HEK293T (cell line): ENCODE measurements at regions not wholly inside any gene's neighbourhood (a gene's known extent, or its start where the extent isn't known, plus 50 kb on each side); places are given as distances from the start of the nearest gene placed in this dataset.
"Not testable (repeated sequence)": the region's sequence is repeated elsewhere in the genome, so short reads cannot be mapped to it uniquely, and the experiment has no call there.

Experiments
- FOXA1 ChIP-seq: fragments of 450-650 bp; IDR thresholded peaks from 2 replicates; pipeline ENCODE4 v1.6.1; 2016; ENCODE audit warnings: mild to moderate bottlenecking
- FOXK2 ChIP-seq: fragments of 450-650 bp; IDR thresholded peaks from 2 replicates; pipeline ENCODE4 v1.6.1; 2016; ENCODE audit warnings: mild to moderate bottlenecking
- FOXM1 ChIP-seq: fragments of 450-650 bp; IDR thresholded peaks from 2 replicates; pipeline ENCODE4 v1.6.1; 2017; ENCODE audit warnings: mild to moderate bottlenecking, borderline replicate concordance
- L3MBTL2 ChIP-seq: fragments of 450-650 bp; conservative IDR thresholded peaks from 2 replicates; pipeline ENCODE4 v1.6.1; 2016; ENCODE audit warnings: mild to moderate bottlenecking
- NFRKB ChIP-seq: fragments of 450-650 bp; IDR thresholded peaks from 2 replicates; pipeline ENCODE4 v1.6.1; 2016; ENCODE audit warnings: mild to moderate bottlenecking, moderate library complexity
- SP1 ChIP-seq: fragments of 450-650 bp; IDR thresholded peaks from 2 replicates; pipeline ENCODE4 v1.6.1; 2017
- SUZ12 ChIP-seq: fragments of 450-650 bp; IDR thresholded peaks from 2 replicates; pipeline ENCODE4 v1.6.1; 2016; ENCODE audit warnings: mild to moderate bottlenecking
- TARDBP ChIP-seq: fragments of 450-650 bp; IDR thresholded peaks from 2 replicates; pipeline ENCODE4 v1.6.1; 2016
- ZNF384 ChIP-seq: fragments of 450-650 bp; IDR thresholded peaks from 2 replicates; pipeline ENCODE4 v1.6.1; 2016

DNA sequence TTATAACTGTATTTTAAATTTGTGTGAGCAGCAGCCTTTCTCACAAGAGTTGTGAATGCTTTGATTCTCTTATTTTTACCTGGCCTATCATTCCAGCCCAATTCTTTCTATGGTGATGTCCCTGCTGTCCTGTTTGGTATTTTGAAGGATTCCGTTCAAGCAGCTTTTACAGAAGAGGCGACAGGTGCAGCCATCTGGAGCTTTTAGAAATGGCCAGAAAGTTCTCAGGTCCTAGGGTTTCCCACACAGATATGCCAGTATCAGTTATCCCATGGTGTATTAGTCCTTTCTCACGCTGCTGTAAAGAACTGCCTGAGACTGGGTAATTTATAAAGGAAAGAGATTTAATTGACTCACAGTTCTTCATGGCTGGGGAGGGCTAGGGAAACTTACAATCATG lies 86.1 kb upstream of the LRPAP1 start:
- not testable (repeated sequence) for TF ChIP-seq FOXK2, FOXM1, ZNF384, SUZ12, FOXA1, SP1, L3MBTL2, TARDBP, NFRKB
